Fibroblast of villous mesenchyme (primary cell): ENCODE measurements at regions not wholly inside any gene's neighbourhood (a gene's known extent, or its start where the extent isn't known, plus 50 kb on each side); places are given as distances from the start of the nearest gene placed in this dataset.

Source experiments
- DNase-seq: peaks from one replicate; pipeline ENCODE4 v3.0.0-alpha.2; 2010; ENCODE audit warnings: low read depth
- H3K4me3 ChIP-seq: 2 replicates; pipeline ENCODE4 v1.5.1; 2011; ENCODE audit warnings: low read depth, mild to moderate bottlenecking, low read length
- TF ChIP-seq, protein P1 (sequence below): IDR thresholded peaks from 2 replicates; pipeline ENCODE4 v1.5.1; 2012; ENCODE audit warnings: low read depth, mild to moderate bottlenecking, low read length; ENCODE audit not compliant: insufficient read depth

GRCh38 chr18:59748628-59749360 is 51.6 kb upstream of the CCBE1 start:
- DNase-seq: peak; percentile 50
- no peak overlapping the region for H3K4me3 ChIP-seq
- TF ChIP-seq, protein P1, sequence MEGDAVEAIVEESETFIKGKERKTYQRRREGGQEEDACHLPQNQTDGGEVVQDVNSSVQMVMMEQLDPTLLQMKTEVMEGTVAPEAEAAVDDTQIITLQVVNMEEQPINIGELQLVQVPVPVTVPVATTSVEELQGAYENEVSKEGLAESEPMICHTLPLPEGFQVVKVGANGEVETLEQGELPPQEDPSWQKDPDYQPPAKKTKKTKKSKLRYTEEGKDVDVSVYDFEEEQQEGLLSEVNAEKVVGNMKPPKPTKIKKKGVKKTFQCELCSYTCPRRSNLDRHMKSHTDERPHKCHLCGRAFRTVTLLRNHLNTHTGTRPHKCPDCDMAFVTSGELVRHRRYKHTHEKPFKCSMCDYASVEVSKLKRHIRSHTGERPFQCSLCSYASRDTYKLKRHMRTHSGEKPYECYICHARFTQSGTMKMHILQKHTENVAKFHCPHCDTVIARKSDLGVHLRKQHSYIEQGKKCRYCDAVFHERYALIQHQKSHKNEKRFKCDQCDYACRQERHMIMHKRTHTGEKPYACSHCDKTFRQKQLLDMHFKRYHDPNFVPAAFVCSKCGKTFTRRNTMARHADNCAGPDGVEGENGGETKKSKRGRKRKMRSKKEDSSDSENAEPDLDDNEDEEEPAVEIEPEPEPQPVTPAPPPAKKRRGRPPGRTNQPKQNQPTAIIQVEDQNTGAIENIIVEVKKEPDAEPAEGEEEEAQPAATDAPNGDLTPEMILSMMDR: no peak
